ENCODE measurements at regions not wholly inside any gene's neighbourhood (a gene's known extent, or its start where the extent isn't known, plus 50 kb on each side); places are given as distances from the start of the nearest gene placed in this dataset.

GRCh38 chr1:58409336-58409735, 137.2 kb downstream of the OMA1 start:
- no peak for DNase-seq (ENCODE audit: low read depth)
- no peak for TF ChIP-seq CTCF (conservative IDR thresholded peaks at IDR 0.05; ENCODE audit: control insufficient read depth, insufficient read depth, low read depth, low read length)
- H3K4me3 ChIP-seq (ENCODE audit: control insufficient read depth, low read depth, low read length), result no peak overlapping the region

- DNase-seq (ENCODE audit: low read depth), result no peak
- H3K4me3 ChIP-seq (ENCODE audit: control insufficient read depth, low read depth, low read length), result no peak overlapping the region
- no peak for TF ChIP-seq CTCF (conservative IDR thresholded peaks at IDR 0.05; ENCODE audit: control insufficient read depth, insufficient read depth, low read depth, low read length)
These were observed 140.0 kb downstream of the OMA1 start for GRCh38 chr1:58406301-58407071.

GRCh38 chr1:58405660-58406059, 140.9 kb downstream of the OMA1 start:
- no peak for DNase-seq (ENCODE audit: low read depth)
- TF ChIP-seq CTCF (conservative IDR thresholded peaks at IDR 0.05; ENCODE audit: control insufficient read depth, insufficient read depth, low read depth, low read length), result no peak
- no peak overlapping the region for H3K4me3 ChIP-seq (ENCODE audit: control insufficient read depth, low read depth, low read length)

- no peak for DNase-seq (ENCODE audit: low read depth)
- H3K4me3 ChIP-seq (ENCODE audit: control insufficient read depth, low read depth, low read length), result no peak overlapping the region
- no peak for TF ChIP-seq CTCF (conservative IDR thresholded peaks at IDR 0.05; ENCODE audit: control insufficient read depth, insufficient read depth, low read depth, low read length)
These were observed 142.6 kb downstream of the OMA1 start for GRCh38 chr1:58403894-58404293.

- DNase-seq (ENCODE audit: low read depth), result peak; percentile 52
- H3K4me3 ChIP-seq (ENCODE audit: control insufficient read depth, low read depth, low read length), result no peak overlapping the region
- no peak for TF ChIP-seq CTCF (conservative IDR thresholded peaks at IDR 0.05; ENCODE audit: control insufficient read depth, insufficient read depth, low read depth, low read length)
These were observed 144.1 kb downstream of the OMA1 start for GRCh38 chr1:58402444-58402843.

GRCh38 chr1:58401991-58402390, 144.5 kb downstream of the OMA1 start:
- TF ChIP-seq CTCF (conservative IDR thresholded peaks at IDR 0.05; ENCODE audit: control insufficient read depth, insufficient read depth, low read depth, low read length), result no peak
- H3K4me3 ChIP-seq (ENCODE audit: control insufficient read depth, low read depth, low read length), result no peak overlapping the region
- DNase-seq (ENCODE audit: low read depth), result peak; percentile 15

Measured in fibroblast of mammary gland (primary cell).